PFSK-1 (cell line): ENCODE measurements at regions not wholly inside any gene's neighbourhood (a gene's known extent, or its start where the extent isn't known, plus 50 kb on each side); places are given as distances from the start of the nearest gene placed in this dataset.

ENCODE experiments used
- SIN3A ChIP-seq: IDR thresholded peaks from 2 replicates; pipeline ENCODE4 v1.6.1; 2012; ENCODE audit warnings: mild to moderate bottlenecking, low read length, moderate library complexity, borderline replicate concordance; ENCODE audit not compliant: insufficient read depth
- TF ChIP-seq, protein P1 (sequence below), 2 experiments: IDR thresholded peaks; 2 replicates each; pipeline versions ENCODE4 v1.6.1 to v1.8.0; 2011 to 2012; ENCODE audit warnings: low read depth in 2 of 2, low read length in 2 of 2, control low read depth in 1 of 2, inconsistent platforms in 1 of 2, mild to moderate bottlenecking in 1 of 2, moderate library complexity in 1 of 2; ENCODE audit not compliant: insufficient read depth in 1 of 2

- no peak for TF ChIP-seq SIN3A
- TF ChIP-seq, protein P1, sequence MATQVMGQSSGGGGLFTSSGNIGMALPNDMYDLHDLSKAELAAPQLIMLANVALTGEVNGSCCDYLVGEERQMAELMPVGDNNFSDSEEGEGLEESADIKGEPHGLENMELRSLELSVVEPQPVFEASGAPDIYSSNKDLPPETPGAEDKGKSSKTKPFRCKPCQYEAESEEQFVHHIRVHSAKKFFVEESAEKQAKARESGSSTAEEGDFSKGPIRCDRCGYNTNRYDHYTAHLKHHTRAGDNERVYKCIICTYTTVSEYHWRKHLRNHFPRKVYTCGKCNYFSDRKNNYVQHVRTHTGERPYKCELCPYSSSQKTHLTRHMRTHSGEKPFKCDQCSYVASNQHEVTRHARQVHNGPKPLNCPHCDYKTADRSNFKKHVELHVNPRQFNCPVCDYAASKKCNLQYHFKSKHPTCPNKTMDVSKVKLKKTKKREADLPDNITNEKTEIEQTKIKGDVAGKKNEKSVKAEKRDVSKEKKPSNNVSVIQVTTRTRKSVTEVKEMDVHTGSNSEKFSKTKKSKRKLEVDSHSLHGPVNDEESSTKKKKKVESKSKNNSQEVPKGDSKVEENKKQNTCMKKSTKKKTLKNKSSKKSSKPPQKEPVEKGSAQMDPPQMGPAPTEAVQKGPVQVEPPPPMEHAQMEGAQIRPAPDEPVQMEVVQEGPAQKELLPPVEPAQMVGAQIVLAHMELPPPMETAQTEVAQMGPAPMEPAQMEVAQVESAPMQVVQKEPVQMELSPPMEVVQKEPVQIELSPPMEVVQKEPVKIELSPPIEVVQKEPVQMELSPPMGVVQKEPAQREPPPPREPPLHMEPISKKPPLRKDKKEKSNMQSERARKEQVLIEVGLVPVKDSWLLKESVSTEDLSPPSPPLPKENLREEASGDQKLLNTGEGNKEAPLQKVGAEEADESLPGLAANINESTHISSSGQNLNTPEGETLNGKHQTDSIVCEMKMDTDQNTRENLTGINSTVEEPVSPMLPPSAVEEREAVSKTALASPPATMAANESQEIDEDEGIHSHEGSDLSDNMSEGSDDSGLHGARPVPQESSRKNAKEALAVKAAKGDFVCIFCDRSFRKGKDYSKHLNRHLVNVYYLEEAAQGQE (IDR thresholded peaks at IDR 0.05; ENCODE audit: insufficient read depth in 1 of 2, low read depth in 2 of 2, low read length in 2 of 2): no peak
Observed at GRCh38 chr12:62127516-62127915, 132.7 kb upstream of the USP15 start.
